ENCODE measurements at regions not wholly inside any gene's neighbourhood (a gene's known extent, or its start where the extent isn't known, plus 50 kb on each side); places are given as distances from the start of the nearest gene placed in this dataset.

DNA sequence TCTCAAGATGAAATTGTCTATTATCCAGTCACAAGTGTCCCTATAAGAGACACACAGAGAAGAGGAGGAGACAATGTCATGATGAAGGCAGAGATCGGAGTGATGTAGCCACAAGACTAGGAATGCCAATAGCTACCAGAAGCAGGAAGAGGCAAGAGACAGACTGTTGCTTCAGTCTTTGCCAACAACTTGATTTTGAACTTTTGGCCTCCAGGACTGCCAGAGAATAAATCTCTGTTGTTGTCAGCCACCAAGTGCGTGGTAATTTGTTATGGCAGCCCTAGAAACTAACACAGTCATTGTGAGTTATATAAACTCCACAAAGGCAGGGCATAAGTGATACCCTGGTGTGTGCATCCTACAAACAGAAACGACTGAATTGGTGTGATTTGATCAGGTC lies 517.0 kb downstream of the BTBD3 start:
- Histone ChIP-seq H3K36me3 (ENCODE audit: insufficient read depth, low read length) (no peaks in the 10 kb centered on the region), H3K4me1 (ENCODE audit: insufficient read depth, low read length) (no peaks in the 10 kb centered on the region), H3K9ac (ENCODE audit: low read length) (no peak overlapping the region), H4K20me1 (ENCODE audit: insufficient read depth, low read length) (no peaks in the 10 kb centered on the region), H3K27ac (ENCODE audit: low read depth, low read length) (no peak overlapping the region), H3K9me3 (ENCODE audit: insufficient read depth, low read depth, low read length) (no peaks in the 10 kb centered on the region), H3K27me3 (ENCODE audit: insufficient read depth, low read length) (no peaks in the 10 kb centered on the region), H3K4me3 (ENCODE audit: insufficient read depth, low read depth, low read length) (no peak overlapping the region), H3K79me2 (ENCODE audit: insufficient read depth, low read length) (no peaks in the 10 kb centered on the region), H3K4me2 (ENCODE audit: low read length) (no peak overlapping the region), H2AFZ (ENCODE audit: low read depth, low read length) (no peak overlapping the region)
- peaks cover 1% of the 10 kb centered on the region for H3K9me3 Mint-ChIP-seq (ENCODE audit: unreplicated experiment)
- H3K27ac Mint-ChIP-seq (ENCODE audit: unreplicated experiment): no peak overlapping the region
- DNase-seq (ENCODE audit: low read depth): no peak
- no peak for FAIRE-seq
- TF ChIP-seq EZH2 (IDR thresholded peaks at IDR 0.05; ENCODE audit: insufficient read depth, low read length): no peak
- TF ChIP-seq, protein P1, sequence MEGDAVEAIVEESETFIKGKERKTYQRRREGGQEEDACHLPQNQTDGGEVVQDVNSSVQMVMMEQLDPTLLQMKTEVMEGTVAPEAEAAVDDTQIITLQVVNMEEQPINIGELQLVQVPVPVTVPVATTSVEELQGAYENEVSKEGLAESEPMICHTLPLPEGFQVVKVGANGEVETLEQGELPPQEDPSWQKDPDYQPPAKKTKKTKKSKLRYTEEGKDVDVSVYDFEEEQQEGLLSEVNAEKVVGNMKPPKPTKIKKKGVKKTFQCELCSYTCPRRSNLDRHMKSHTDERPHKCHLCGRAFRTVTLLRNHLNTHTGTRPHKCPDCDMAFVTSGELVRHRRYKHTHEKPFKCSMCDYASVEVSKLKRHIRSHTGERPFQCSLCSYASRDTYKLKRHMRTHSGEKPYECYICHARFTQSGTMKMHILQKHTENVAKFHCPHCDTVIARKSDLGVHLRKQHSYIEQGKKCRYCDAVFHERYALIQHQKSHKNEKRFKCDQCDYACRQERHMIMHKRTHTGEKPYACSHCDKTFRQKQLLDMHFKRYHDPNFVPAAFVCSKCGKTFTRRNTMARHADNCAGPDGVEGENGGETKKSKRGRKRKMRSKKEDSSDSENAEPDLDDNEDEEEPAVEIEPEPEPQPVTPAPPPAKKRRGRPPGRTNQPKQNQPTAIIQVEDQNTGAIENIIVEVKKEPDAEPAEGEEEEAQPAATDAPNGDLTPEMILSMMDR (IDR thresholded peaks at IDR 0.05; ENCODE audit: insufficient read depth, low read depth, low read length): no peak
- H3K36me3 Mint-ChIP-seq (ENCODE audit: low read depth, unreplicated experiment): no peaks in the 10 kb centered on the region
- no peaks in the 10 kb centered on the region for H3K4me1 Mint-ChIP-seq (ENCODE audit: low read depth, unreplicated experiment)
- H3K27me3 Mint-ChIP-seq (ENCODE audit: low read depth, unreplicated experiment): peaks cover 1% of the 10 kb centered on the region
- no peak overlapping the region for H3K4me3 Mint-ChIP-seq (ENCODE audit: unreplicated experiment)

DNA sequence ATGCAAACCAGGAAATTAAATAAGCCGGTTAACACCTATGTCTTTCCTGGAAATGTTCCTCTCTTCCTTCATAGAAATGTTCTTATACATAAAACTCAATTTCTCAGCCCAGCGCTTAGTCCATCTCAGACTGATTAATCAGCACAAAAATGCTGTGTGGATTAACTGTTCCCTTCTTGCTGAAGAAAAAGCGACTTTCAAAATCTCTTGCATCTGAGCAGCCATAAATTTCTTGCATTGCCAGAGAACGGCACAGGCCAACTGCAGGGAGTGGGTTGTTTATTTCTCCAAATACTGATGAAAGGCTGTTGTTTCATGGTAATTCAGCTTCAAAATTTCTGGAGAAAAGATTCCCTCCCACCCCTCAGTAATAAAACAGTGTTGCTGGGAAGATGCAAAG lies 517.6 kb downstream of the BTBD3 start:
- no peak overlapping the region for H3K27ac ChIP-seq (ENCODE audit: low read depth, low read length)
- FAIRE-seq (no peak), DNase-seq (ENCODE audit: low read depth) (no peak)
- H3K27me3 ChIP-seq (ENCODE audit: insufficient read depth, low read length): no peaks in the 10 kb centered on the region
- no peak for TF ChIP-seq EZH2 (IDR thresholded peaks at IDR 0.05; ENCODE audit: insufficient read depth, low read length)
- TF ChIP-seq, protein P1 (IDR thresholded peaks at IDR 0.05; ENCODE audit: insufficient read depth, low read depth, low read length): no peak
- no peaks in the 10 kb centered on the region for H3K4me1 Mint-ChIP-seq (ENCODE audit: low read depth, unreplicated experiment)
- H3K27ac Mint-ChIP-seq (ENCODE audit: unreplicated experiment): no peak overlapping the region
- no peak overlapping the region for H3K9ac ChIP-seq (ENCODE audit: low read length)
- no peaks in the 10 kb centered on the region for H3K9me3 ChIP-seq (ENCODE audit: insufficient read depth, low read depth, low read length)
- no peak overlapping the region for H3K4me2 ChIP-seq (ENCODE audit: low read length)
- no peak overlapping the region for H2AFZ ChIP-seq (ENCODE audit: low read depth, low read length)
- H3K79me2 ChIP-seq (ENCODE audit: insufficient read depth, low read length): no peaks in the 10 kb centered on the region
- no peaks in the 10 kb centered on the region for H3K36me3 ChIP-seq (ENCODE audit: insufficient read depth, low read length)
- H4K20me1 ChIP-seq (ENCODE audit: insufficient read depth, low read length): no peaks in the 10 kb centered on the region
- H3K36me3 Mint-ChIP-seq (ENCODE audit: low read depth, unreplicated experiment): no peaks in the 10 kb centered on the region
- no peak overlapping the region for H3K4me3 Mint-ChIP-seq (ENCODE audit: unreplicated experiment)
- peaks cover 1% of the 10 kb centered on the region for H3K9me3 Mint-ChIP-seq (ENCODE audit: unreplicated experiment)
- no peaks in the 10 kb centered on the region for H3K4me1 ChIP-seq (ENCODE audit: insufficient read depth, low read length)
- H3K27me3 Mint-ChIP-seq (ENCODE audit: low read depth, unreplicated experiment): peaks cover 1% of the 10 kb centered on the region
- H3K4me3 ChIP-seq (ENCODE audit: insufficient read depth, low read depth, low read length): no peak overlapping the region

DNA sequence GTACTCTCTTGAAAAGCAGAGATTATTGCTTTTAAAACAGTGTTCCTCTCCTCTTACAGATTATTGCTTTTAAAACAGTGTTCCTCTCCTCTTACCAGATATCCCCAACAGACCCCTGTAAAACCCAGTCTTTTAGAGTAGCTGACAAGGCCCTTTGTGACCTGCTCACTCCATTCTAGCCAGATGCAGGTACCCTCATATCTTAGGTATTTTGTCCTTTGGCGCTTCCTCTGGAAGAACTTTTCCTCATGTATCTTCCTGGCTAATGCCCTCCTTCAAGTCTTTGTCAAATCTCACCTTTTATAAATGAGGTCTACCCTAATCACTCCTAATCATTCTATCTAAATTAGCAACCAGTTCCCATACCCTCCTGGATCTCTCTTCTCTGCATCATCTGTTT lies 536.0 kb downstream of the BTBD3 start:
- H4K20me1 ChIP-seq (ENCODE audit: insufficient read depth, low read length): no peaks in the 10 kb centered on the region
- Mint-ChIP-seq H3K36me3 (ENCODE audit: low read depth, unreplicated experiment) (no peaks in the 10 kb centered on the region), H3K4me3 (ENCODE audit: unreplicated experiment) (no peak overlapping the region), H3K27ac (ENCODE audit: unreplicated experiment) (no peak overlapping the region), H3K9me3 (ENCODE audit: unreplicated experiment) (peaks cover 4% of the 10 kb centered on the region), H3K27me3 (ENCODE audit: low read depth, unreplicated experiment) (no peaks in the 10 kb centered on the region), H3K4me1 (ENCODE audit: low read depth, unreplicated experiment) (no peaks in the 10 kb centered on the region)
- no peak overlapping the region for H3K4me2 ChIP-seq (ENCODE audit: low read length)
- H3K4me1 ChIP-seq (ENCODE audit: insufficient read depth, low read length): no peaks in the 10 kb centered on the region
- TF ChIP-seq, protein P1 (IDR thresholded peaks at IDR 0.05; ENCODE audit: insufficient read depth, low read depth, low read length): no peak
- no peak for TF ChIP-seq EZH2 (IDR thresholded peaks at IDR 0.05; ENCODE audit: insufficient read depth, low read length)
- H3K27me3 ChIP-seq (ENCODE audit: insufficient read depth, low read length): no peaks in the 10 kb centered on the region
- H3K79me2 ChIP-seq (ENCODE audit: insufficient read depth, low read length): no peaks in the 10 kb centered on the region
- no peak overlapping the region for H3K4me3 ChIP-seq (ENCODE audit: insufficient read depth, low read depth, low read length)
- H3K9ac ChIP-seq (ENCODE audit: low read length): no peak overlapping the region
- DNase-seq (ENCODE audit: low read depth): no peak
- H2AFZ ChIP-seq (ENCODE audit: low read depth, low read length): no peak overlapping the region
- no peaks in the 10 kb centered on the region for H3K36me3 ChIP-seq (ENCODE audit: insufficient read depth, low read length)
- H3K9me3 ChIP-seq (ENCODE audit: insufficient read depth, low read depth, low read length): peaks cover 3% of the 10 kb centered on the region
- no peak for FAIRE-seq
- no peak overlapping the region for H3K27ac ChIP-seq (ENCODE audit: low read depth, low read length)
